ENCODE measurements at regions not wholly inside any gene's neighbourhood (a gene's known extent, or its start where the extent isn't known, plus 50 kb on each side); places are given as distances from the start of the nearest gene placed in this dataset.
"Not testable (repeated sequence)": the region's sequence is repeated elsewhere in the genome, so short reads cannot be mapped to it uniquely, and the experiment has no call there.

GRCh38 chr12:126400831-126401230 is 1335.6 kb downstream of the AACS start:
- DNase-seq, result no peak

- no peak for DNase-seq
These were observed 1339.2 kb downstream of the AACS start for GRCh38 chr12:126404293-126404881.

DNA sequence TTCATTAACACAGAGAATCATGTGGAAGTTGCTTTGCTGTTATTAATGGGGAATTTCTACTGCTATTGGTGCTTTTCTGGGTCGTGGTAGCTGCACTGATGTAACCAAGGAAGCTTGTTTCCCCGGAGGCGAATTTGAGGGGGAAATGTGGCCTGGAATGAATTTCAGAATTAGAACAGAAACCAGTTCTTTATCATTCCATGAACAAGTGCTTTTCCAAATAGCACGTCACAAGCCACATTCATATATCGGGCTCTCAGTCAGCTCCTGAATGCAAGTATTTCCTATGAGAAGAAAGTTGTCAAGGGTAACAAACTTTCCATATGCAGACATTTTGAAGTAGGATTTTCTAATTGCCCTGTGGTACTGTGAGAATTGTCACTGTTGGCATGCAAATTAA is 1353.2 kb downstream of the AACS start:
- DNase-seq, result no peak

- DNase-seq, result no peak
These were observed 1353.9 kb downstream of the AACS start for GRCh38 chr12:126419131-126419530.

DNA sequence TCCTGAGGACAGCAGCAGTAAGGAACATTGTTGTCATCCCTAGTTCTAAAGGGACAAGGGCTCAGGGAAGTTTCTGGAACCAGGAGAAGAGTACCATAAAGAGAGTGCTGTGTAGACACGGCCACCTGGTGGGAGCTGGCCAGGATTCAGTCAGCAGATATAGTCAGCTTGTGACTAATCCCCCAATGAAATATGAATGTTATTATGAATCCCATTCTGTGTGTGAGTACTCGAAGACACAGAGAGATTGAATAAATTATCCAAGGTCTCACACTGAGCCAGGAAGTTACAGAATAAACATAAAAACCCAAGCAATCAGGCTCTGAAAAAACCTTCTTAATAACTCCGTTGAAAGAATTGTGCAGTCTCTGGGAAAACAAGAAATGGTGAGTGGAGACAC is 1359.5 kb downstream of the AACS start:
- no peak for DNase-seq

- DNase-seq, result no peak
These were observed 1360.0 kb downstream of the AACS start for GRCh38 chr12:126425264-126425663.

- DNase-seq, result no peak
These were observed 1363.5 kb downstream of the AACS start for GRCh38 chr12:126428769-126429168.

GRCh38 chr12:126430921-126431320 is 1365.7 kb downstream of the AACS start:
- no peak for DNase-seq

- DNase-seq, result no peak
These were observed 1366.5 kb downstream of the AACS start for GRCh38 chr12:126431767-126432166.

DNA sequence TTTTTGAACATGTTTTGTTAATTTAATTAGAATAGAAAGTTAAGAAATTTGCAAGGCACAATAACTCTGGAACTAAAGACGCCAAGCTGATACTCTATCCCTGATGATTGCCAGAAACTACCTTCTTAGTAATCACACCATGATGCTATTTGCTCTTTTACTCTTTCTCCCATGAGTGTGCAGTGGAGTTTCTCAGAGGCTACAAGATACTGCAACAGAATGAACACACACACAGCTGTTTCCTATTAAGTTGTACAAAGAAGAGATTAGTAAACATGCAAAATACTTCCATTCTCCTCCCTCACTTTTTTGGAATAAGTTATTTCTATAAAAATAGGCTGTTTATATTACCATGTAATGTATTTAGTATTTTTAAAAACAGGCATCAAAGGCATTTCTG is 1367.5 kb downstream of the AACS start:
- no peak for DNase-seq

DNA sequence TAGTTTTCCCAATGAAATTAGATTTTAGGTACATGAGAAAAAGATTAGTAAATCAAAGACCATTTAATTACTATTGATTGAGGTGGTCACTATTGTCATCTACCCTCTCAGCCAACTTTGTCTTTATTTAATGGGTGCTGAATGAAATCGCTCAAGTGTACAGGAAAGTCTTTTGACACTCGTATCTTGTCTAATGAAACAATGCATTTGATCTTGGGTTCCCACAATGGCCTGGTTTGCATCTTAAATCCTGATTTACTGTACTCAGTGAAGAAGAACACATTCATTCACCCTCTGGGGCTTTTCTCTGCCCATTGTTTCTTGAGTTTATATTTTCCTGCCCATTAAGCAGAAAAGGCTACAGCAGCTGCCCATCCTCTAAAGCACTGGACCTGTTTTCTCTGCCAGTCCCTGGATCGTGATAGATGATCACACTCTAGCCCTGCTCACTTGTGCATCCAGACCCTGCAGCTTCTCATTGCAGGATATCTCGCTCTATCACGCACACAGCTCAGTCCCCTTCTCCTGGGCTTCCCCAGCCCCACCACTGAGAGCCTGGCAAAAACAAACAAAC is 1369.3 kb downstream of the AACS start:
- DNase-seq, result no peak

GRCh38 chr12:126436041-126436440 is 1370.8 kb downstream of the AACS start:
- DNase-seq, result no peak

- DNase-seq, result no peak
These were observed 1372.7 kb downstream of the AACS start for GRCh38 chr12:126437934-126438333.

DNA sequence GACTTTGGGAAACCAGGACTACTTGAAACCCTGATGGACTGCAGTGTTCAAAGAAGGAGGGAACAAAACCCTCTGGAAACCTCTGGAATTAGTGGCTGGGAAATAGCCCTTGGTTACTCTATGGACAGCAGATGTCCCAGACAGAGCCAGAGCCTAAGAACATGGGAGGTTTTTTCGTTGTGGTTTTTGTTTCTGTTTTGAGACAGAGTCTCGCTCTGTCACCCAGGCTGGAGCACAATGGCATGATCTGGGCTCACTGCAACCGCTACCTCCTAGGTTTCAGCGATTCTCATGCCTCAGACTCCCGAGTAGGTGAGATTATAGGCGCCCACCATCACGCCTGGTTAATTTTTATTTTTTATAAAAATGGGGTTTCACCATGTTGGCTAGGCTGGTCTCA is 1378.7 kb downstream of the AACS start:
- no peak for DNase-seq

DNA sequence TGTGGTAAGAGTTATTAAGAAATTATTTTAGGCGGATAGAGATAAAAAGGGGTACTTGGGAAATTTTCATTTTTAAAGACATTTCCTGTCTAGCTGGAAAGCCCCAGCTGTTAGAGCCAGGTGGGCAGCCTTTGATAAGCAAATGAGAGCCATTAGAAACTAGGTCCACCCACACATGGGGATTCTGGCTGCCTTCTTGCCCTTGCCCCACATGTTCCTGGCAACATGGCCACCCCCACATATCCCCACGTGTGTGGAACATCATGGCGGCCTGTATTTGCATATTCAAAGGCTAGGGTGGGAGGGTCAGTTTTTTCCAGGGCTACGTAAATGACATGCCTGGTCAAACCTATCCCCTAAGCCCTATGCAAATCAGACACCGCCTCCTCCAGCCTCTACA is 1382.1 kb downstream of the AACS start:
- DNase-seq, result no peak

DNA sequence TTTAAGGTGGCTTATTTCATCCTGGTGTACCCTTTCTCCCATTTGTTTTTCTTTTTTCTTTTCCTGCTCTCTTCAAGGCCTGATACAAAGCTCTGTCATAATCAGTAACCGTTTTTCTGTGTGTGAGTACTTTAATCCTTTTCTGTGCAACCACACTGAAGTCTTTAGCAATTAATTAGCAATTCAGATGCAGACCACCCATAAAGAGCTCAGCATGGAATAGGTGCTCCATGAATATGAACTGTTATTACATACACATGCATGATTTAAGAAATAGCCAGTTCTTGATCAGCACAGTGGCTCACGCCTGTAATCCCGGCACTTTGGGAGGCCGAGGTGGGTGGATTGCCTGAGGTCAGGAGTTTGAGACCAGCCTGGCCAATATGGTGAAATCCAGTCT is 1386.6 kb downstream of the AACS start:
- no peak for DNase-seq

GRCh38 chr12:126452686-126453085 is 1387.5 kb downstream of the AACS start:
- not testable (repeated sequence) for DNase-seq

DNA sequence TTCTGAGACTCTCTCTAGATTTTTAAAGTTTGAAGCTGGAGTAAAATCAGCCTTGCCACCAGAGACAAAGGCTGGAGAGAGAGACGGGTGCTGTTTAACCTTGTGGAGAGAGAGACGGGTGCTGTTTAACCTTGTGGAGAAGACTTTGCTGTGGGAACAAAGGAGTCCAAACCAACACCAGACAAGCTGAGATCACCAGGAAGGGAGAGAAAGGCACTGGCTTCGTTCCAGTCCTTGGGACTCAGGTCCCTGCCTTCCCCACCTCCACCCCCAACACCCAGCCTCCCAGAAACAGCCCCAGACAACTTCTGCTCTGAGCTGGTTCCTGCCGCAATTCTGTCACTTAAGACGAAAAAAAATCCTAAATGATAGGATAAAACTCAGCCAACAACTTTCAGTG is 1389.3 kb downstream of the AACS start:
- no peak for DNase-seq

DNA sequence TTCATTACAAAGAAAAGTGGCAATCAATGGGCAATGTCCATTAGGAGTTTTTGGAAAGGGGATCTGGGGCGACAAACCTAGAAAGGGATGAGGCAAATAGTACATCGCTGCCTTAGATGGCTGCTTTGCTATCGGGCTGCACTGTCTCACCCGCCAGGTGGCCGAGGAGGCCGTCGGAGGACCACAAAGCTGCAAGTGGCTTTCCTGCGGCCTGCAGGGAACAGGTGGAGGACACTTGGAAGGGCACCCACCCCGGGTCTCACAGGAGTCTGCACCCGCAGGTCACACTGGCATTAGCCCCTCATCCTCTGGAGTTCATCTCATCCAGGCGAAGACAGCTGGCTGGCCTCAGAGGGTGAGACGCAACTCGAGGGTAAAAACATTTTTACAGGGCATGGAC is 1392.5 kb downstream of the AACS start:
- DNase-seq, result no peak

DNA sequence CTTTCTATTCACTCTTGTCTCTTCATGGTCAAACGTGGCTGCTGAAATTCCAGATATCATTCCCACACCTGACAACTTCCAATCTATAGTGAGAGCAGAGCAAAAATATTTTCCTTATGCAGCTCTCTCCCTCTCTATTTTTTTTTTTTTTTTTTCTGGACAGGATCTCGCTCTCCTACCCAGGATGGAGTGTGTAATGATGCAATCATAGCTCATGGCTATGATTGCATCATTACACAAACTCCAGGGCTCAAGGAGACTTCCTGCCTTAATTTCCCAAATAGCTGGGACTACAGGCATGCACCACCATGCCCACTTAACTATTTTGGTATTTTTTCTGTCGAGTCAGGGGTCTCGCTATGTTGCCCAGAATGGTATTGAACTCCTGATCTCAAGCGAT is 1398.9 kb downstream of the AACS start:
- DNase-seq, result no peak

- DNase-seq, result no peak
These were observed 1404.0 kb downstream of the AACS start for GRCh38 chr12:126469211-126469610.

DNA sequence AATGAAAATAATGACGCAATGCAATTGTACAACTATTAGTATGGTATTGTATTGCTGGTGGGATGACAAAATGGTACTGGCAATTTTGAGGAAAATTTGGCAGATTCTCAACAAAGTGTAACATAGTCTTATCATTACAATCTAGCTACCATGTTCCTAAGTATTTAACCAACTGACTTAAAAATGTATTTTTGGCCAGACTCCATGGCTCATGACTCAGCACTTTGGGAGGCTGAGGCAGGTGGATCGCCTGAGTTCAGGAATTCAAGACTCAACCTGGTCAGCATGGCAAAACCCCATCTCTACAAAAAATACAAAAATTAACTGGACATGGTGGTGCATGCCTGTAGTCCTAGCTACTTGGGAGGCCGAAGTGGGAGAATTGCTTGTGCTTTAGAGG is 1409.5 kb downstream of the AACS start:
- no peak for DNase-seq

DNA sequence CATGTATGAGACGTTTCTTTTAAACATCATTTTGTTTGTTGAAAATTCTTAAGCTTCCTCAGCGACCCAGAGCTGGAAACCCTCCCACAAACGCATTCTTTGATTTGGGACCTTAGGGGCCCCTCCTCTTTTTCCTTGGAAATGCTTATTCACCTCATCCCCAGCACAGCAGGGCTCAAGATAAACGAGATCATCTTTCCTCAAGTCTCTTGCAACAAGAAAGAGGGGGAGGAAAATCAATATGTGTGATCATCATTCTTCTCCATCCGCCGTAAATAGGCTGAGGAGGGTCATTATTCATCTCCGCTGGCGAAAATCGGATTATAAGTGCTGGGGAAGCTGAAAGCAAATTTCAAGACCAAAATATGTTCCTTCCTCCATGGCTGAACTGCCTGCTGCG is 1415.2 kb downstream of the AACS start:
- no peak for DNase-seq

DNA sequence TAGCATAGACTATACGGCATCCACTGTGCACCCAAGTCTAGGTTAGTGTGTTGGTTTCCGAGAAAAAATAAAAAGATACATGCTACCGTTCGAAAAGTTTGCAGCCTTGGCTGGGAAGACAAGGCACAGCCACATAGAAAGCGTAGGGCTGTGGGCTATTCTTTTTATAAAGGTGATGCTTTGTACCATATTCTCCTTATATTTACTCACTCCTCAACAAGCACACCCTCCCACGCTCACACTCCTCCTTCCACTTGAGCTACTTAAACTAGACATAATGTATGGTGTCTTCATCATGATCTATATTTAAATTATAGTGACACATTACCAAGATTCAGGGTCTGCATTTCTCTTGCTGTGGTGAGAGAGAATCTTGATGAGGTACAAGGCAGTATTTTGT is 1416.5 kb downstream of the AACS start:
- DNase-seq, result no peak

DNA sequence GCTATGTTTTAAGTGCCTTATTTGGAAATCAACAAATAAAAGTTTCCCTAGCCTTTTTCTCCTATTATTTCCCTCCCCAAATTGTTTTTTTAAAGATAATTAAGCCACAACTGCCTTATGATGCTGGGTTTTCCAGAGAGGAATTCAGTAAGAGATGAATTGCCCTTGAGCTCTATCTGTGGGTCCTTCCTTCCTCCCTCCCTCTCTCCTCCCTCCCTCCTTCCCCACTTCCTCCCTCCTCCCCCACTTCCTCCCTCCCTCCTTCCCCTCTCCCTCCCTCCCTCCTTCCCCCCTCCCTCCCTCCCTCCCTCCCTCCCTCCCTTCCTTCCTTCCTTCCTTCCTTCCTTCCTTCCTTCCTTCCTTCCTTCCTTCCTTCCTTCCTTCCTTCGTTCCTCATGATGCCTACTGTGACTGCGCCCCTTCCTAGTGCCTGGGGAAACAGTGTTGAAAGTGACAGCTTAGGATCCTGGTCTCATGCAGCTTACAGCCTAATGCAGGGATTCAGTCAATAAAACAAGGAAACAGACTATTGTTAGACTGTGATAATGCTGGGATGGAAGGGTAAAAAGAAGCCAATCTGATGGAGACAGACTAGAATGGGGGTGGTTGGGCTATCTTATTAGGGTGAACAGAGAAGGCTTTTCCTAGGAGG is 1417.1 kb downstream of the AACS start:
- no peak for DNase-seq
